ENCODE measurements at regions not wholly inside any gene's neighbourhood (a gene's known extent, or its start where the extent isn't known, plus 50 kb on each side); places are given as distances from the start of the nearest gene placed in this dataset.

- TF ChIP-seq CTCF (conservative IDR thresholded peaks at IDR 0.05; ENCODE audit: low read length) (no peak), EZH2phosphoT487 (IDR thresholded peaks at IDR 0.05; ENCODE audit: borderline replicate concordance) (no peak)
Observed at GRCh38 chr6:131419702-131420101, 153.3 kb upstream of the ARG1 start.

Data from Loucy (cell line).